Stimulated activated naive CD8-positive, alpha-beta T cell treated with anti-CD3 and anti-CD28 coated beads, Interleukin-15, Interleukin-2, amounts not matched to agents 100 ng/mL and 50 ng/mL, for 24 hours (primary cell): ENCODE measurements at regions not wholly inside any gene's neighbourhood (a gene's known extent, or its start where the extent isn't known, plus 50 kb on each side); places are given as distances from the start of the nearest gene placed in this dataset.

Source experiments
- H3K27ac Mint-ChIP-seq: one replicate; pipeline ENCODE4 v1.8.0; 2021; ENCODE audit warnings: mild to moderate bottlenecking, mixed read lengths
- H3K27me3 Mint-ChIP-seq: one replicate; pipeline ENCODE4 v1.8.0; 2021; ENCODE audit warnings: mixed read lengths
- H3K36me3 Mint-ChIP-seq: one replicate; pipeline ENCODE4 v1.8.0; 2021; ENCODE audit warnings: low read depth, mixed read lengths
- H3K4me1 Mint-ChIP-seq: one replicate; pipeline ENCODE4 v1.8.0; 2021; ENCODE audit warnings: low read depth, mixed read lengths
- H3K4me3 Mint-ChIP-seq: one replicate; pipeline ENCODE4 v1.8.0; 2021; ENCODE audit warnings: mild to moderate bottlenecking, mixed read lengths
- H3K9me3 Mint-ChIP-seq: one replicate; pipeline ENCODE4 v1.8.0; 2021; ENCODE audit warnings: mixed read lengths

DNA sequence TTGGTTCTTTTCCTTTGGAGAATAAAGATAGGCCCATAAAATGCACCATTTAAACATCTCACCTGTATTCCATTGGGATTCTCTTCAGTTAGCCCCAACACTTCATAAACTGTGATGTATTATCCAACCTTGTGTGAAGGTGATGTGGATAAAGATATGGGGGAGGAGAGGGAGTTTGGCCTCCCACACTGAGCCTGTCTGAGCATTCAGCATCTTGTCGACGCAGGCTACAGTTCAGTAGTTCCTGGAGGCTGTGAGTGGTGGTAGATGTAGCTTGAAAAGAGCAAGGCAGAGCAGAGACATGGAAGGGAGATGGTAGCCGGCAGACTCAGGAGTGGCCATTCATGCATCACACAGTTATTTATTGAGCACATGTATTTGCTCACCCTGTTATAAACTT is 292.4 kb upstream of the PITX2 start:
- Mint-ChIP-seq H3K36me3 (no peaks in the 10 kb centered on the region), H3K4me3 (no peak overlapping the region), H3K27ac (no peak overlapping the region), H3K27me3 (no peaks in the 10 kb centered on the region), H3K9me3 (peaks cover 5% of the 10 kb centered on the region), H3K4me1 (no peaks in the 10 kb centered on the region)

DNA sequence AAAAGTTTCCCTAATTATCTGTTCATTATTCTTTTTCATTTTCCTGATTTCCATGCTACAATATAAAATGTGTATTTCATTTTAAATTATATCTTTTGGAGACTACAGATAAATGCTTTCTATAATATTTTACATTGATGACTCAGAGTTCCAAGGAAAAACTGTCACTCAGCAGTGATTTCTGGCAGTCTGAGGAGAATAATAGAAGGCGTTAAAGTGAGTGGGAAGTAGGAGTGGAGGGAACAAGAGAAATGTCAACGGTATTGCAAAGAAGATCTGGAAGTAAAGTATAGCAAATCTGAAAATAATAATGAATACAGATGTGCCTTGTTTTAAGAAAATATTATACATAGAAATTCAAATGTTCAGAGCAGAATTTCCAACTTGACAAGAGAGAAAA is 293.6 kb upstream of the PITX2 start:
- Mint-ChIP-seq H3K4me1 (no peaks in the 10 kb centered on the region), H3K4me3 (no peak overlapping the region), H3K36me3 (no peaks in the 10 kb centered on the region), H3K27ac (no peak overlapping the region), H3K27me3 (no peaks in the 10 kb centered on the region), H3K9me3 (peaks cover 5% of the 10 kb centered on the region)

DNA sequence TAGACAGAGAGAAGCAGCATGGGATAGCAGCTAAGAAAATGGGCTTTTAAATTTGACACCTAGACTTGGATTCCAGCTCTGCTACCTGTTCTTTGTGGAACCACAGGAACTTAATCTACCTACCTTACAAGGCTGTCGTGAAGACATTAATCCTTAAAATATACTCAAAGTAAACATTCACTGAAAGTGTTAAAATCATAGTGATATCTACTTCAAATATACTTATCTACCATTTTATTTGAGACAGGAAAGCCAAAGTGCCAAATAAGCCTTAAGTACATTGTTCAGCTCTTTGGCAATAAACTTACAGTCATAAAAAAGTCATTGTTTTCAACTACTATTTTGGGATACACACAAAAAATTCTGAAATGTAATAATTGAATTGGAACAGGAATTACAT is 295.0 kb upstream of the PITX2 start:
- Mint-ChIP-seq H3K27me3 (no peaks in the 10 kb centered on the region), H3K4me3 (no peak overlapping the region), H3K36me3 (no peaks in the 10 kb centered on the region), H3K9me3 (peaks cover 5% of the 10 kb centered on the region), H3K4me1 (no peaks in the 10 kb centered on the region), H3K27ac (no peak overlapping the region)

DNA sequence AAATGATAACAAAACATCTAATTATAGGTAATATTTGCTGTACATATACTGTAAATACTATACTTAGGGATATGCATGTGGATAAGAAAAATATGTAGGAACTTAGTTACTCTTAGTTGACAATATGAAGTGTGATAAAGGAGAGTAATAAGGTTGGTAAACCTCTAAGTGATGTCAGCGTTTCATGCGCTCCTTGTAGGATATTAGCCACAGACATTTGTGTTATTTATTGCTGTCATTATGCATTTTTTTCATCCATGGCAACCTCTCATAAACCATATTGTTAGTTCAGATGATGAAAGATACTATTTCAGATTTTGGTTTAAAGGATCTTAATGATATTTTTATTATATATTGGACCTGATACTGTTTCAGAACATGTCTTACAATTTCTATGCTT is 298.1 kb upstream of the PITX2 start:
- H3K27ac Mint-ChIP-seq, result no peak overlapping the region
- H3K4me1 Mint-ChIP-seq, result no peaks in the 10 kb centered on the region
- H3K4me3 Mint-ChIP-seq, result no peak overlapping the region
- H3K27me3 Mint-ChIP-seq, result no peaks in the 10 kb centered on the region
- H3K36me3 Mint-ChIP-seq, result no peaks in the 10 kb centered on the region
- no peaks in the 10 kb centered on the region for H3K9me3 Mint-ChIP-seq

DNA sequence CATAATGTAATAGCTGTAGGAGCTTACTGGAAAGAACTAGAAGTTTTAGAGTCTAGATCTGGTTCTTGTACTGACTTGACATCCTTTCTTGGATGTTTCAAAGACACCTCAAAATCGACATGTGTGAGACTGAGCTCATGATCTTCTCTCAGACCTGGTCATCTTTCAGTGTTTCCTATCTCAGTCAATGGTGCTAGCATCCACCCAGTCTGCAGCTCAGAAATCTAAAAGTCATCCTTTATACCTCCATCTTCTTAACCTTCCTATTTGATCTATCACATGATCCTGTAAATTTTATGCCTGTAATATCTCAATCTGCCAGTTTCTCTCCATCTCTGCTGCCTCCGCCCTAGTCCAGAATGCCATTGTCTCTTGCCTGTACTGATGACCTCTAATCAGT is 301.9 kb upstream of the PITX2 start:
- Mint-ChIP-seq H3K4me3 (no peak overlapping the region), H3K4me1 (no peaks in the 10 kb centered on the region), H3K27me3 (no peaks in the 10 kb centered on the region), H3K36me3 (no peaks in the 10 kb centered on the region), H3K9me3 (no peaks in the 10 kb centered on the region), H3K27ac (no peak overlapping the region)

DNA sequence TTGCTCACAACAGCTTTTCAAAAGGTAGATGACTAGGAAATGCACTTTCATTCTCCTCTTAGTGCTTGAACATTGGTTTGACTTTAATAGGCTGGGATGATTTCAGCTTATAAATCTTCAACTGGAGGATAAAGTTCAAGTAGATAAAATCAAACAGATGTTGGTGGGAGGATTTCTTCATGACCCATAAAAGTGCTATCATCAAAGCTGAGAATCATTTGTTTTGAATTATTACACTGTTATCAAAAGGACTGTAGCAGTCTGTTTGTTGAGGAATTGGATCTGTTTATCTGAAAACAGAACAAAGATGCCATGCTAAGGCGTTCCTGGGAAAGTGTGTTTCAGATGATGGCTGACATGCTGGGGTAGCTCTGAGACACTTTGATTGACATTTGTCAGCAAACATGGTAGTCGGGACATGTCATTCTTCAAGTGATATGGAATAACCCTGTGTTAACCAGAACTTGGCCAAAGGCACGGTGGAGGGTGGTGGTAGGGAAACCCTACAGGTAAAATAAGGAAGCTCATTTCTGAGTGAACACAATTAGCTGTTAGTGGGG is 304.0 kb upstream of the PITX2 start:
- no peaks in the 10 kb centered on the region for H3K27me3 Mint-ChIP-seq
- no peak overlapping the region for H3K27ac Mint-ChIP-seq
- H3K4me1 Mint-ChIP-seq, result no peaks in the 10 kb centered on the region
- no peaks in the 10 kb centered on the region for H3K9me3 Mint-ChIP-seq
- no peaks in the 10 kb centered on the region for H3K36me3 Mint-ChIP-seq
- H3K4me3 Mint-ChIP-seq, result no peak overlapping the region

DNA sequence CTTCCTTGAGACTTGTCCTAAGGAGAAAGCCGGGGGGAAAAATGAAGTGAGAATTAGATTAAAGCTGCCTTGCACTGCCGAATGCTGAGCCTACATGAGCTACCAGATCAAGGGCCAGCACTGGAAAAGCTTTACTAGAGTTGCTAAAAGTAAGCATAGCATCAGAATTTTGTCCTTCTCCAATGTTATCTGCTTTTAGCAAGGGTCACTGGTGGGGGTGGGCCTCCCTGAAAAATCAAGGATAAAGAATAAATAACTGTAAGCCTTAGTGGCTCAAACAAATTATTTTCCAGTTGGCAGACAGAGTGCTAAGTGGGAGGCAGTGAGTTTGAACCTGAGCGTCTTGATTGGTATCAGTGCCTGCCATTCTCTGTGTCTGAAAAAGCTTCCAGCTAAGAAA is 310.5 kb upstream of the PITX2 start:
- no peak overlapping the region for H3K27ac Mint-ChIP-seq
- no peaks in the 10 kb centered on the region for H3K36me3 Mint-ChIP-seq
- no peaks in the 10 kb centered on the region for H3K4me1 Mint-ChIP-seq
- H3K4me3 Mint-ChIP-seq, result no peak overlapping the region
- no peaks in the 10 kb centered on the region for H3K9me3 Mint-ChIP-seq
- no peaks in the 10 kb centered on the region for H3K27me3 Mint-ChIP-seq

DNA sequence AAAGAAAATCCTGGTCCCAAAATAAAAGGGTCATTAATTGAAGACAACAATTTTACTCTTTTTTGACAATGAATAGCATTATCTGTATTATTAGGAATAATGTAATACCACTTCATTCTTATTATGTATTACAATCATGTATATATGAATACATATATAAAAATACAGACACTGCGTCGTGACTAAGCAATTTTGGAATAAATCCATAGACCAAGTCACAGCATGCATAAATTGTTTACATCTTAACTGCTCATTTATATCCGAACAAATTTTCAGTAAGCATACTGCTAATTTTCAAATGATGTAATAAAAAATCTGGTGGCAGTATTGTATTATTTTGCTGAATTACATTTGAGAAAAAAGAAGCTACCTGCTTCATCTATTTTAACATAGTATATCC is 321.6 kb upstream of the PITX2 start:
- Mint-ChIP-seq H3K27me3 (no peaks in the 10 kb centered on the region), H3K36me3 (no peaks in the 10 kb centered on the region), H3K4me1 (no peaks in the 10 kb centered on the region), H3K9me3 (peaks cover 3% of the 10 kb centered on the region), H3K4me3 (no peak overlapping the region), H3K27ac (no peak overlapping the region)

DNA sequence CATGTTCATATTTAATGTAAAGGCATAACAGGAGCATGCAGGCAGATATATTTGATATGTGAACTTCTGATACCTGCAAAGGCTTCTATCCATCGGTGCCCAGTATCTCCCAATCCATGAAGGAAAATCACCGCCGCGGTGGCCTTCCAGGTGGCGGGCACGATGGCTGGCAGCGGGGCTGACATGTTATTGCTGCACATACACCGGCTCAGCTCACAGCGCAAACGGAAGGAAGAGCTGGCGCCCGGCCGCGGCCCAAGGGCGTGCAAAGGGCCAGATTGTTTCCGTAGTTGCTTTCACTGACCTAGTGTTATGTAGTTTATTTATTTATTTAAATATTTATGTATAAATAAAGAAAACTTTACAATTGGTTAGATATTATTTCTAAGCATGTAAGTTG is 322.7 kb upstream of the PITX2 start:
- Mint-ChIP-seq H3K9me3 (peaks cover 3% of the 10 kb centered on the region), H3K4me3 (no peak overlapping the region), H3K27me3 (no peaks in the 10 kb centered on the region), H3K4me1 (no peaks in the 10 kb centered on the region), H3K27ac (no peak overlapping the region), H3K36me3 (no peaks in the 10 kb centered on the region)

DNA sequence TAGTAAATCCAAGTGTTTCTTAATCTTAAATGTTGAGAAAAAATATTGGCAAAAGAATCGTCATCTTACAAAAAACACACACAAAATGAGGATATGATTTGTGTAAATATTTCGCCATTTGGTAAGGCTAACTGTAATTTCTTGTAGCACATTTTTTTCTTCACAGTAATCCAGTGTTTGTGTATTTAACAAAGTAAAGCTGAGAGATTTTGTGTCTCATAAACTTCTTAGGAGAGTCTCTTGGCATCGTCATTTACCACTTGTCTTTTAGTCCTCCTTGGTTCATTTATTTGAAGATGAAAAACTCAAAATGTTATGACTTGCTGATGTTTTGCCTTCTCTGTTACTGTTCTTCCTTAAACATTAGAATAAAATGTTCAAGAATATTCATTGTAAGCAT is 326.7 kb upstream of the PITX2 start:
- no peaks in the 10 kb centered on the region for H3K9me3 Mint-ChIP-seq
- no peak overlapping the region for H3K27ac Mint-ChIP-seq
- H3K27me3 Mint-ChIP-seq, result no peaks in the 10 kb centered on the region
- no peak overlapping the region for H3K4me3 Mint-ChIP-seq
- H3K4me1 Mint-ChIP-seq, result no peaks in the 10 kb centered on the region
- no peaks in the 10 kb centered on the region for H3K36me3 Mint-ChIP-seq

DNA sequence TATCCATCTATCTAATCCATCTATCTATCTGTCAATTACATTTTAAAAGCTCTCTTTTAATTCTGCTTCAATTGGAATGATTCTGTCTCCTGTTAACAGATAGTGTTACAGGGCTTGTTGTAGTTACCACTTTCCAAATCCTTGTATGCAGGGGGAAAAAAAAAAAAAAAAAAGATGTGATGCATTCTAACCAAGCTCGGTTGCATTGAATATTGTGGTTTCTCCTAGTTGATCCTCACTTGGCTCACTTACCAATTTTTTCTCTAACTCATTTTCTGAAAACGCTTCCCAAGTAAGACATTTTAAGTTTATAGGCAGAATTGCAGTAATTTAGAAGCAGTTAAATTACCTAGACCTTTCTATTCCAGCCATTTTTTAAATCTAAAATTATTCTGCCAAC is 327.9 kb upstream of the PITX2 start:
- Mint-ChIP-seq H3K27ac (no peak overlapping the region), H3K4me3 (no peak overlapping the region), H3K36me3 (no peaks in the 10 kb centered on the region), H3K9me3 (no peaks in the 10 kb centered on the region), H3K27me3 (no peaks in the 10 kb centered on the region), H3K4me1 (no peaks in the 10 kb centered on the region)

DNA sequence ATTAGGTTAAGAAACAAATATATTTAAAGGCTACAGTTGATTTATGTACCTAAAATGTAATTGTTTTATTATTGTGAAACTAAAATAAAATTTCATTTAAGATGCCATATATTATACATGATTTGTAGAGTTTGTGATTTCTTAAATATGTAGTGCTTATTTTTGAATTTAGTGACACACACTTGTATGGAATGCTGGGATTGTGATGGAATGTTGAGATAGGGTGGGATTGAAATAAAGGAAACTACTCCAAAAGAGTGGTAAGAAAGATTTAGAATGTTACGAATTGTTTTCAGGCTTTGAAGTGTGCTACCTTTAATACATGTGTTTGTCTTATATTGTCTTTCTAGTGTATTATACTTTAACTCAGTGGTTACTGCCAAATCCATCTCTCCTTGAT is 330.3 kb upstream of the PITX2 start:
- no peak overlapping the region for H3K4me3 Mint-ChIP-seq
- no peaks in the 10 kb centered on the region for H3K9me3 Mint-ChIP-seq
- no peaks in the 10 kb centered on the region for H3K27me3 Mint-ChIP-seq
- H3K4me1 Mint-ChIP-seq, result no peaks in the 10 kb centered on the region
- H3K27ac Mint-ChIP-seq, result no peak overlapping the region
- H3K36me3 Mint-ChIP-seq, result no peaks in the 10 kb centered on the region

DNA sequence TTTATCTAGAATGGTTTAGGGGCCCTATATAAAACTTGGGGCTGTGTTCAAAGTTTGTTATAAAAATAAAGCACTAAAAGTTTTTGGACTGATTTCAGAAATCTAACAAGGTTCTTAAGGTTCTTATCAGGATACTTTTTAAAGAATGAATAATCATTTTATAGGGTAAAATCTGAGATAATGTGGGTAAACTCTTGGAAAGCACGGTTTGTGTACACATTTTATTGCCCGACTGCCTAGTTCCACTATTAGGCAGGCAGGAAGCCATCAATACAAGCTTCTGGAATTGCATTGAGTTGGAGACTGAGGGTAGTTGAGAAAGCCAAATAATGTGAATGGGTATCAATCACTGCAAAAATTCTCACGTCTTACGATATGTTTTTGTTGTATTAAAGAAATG is 331.0 kb upstream of the PITX2 start:
- Mint-ChIP-seq H3K9me3 (no peaks in the 10 kb centered on the region), H3K4me3 (no peak overlapping the region), H3K27me3 (no peaks in the 10 kb centered on the region), H3K27ac (no peak overlapping the region), H3K4me1 (no peaks in the 10 kb centered on the region), H3K36me3 (no peaks in the 10 kb centered on the region)

DNA sequence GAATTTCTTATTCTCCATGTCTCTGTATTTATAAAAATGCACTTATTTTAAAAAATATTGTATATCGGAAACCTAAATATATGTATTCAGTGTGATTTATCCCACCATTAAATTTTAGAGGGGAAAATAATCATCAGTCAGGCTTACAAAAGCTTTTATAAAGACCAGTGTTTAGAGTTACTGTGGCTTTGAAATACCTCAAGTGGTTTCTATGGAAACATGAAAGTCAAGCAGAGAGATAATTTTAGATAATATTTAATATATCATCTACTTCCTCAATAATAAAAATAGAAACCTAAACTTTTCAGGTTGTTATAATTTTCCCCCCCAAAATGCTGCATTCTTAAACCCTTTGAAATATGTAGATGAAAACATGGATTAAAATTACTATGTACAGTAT is 332.9 kb upstream of the PITX2 start:
- Mint-ChIP-seq H3K4me1 (no peaks in the 10 kb centered on the region), H3K9me3 (no peaks in the 10 kb centered on the region), H3K4me3 (no peak overlapping the region), H3K27ac (no peak overlapping the region), H3K27me3 (no peaks in the 10 kb centered on the region), H3K36me3 (no peaks in the 10 kb centered on the region)

DNA sequence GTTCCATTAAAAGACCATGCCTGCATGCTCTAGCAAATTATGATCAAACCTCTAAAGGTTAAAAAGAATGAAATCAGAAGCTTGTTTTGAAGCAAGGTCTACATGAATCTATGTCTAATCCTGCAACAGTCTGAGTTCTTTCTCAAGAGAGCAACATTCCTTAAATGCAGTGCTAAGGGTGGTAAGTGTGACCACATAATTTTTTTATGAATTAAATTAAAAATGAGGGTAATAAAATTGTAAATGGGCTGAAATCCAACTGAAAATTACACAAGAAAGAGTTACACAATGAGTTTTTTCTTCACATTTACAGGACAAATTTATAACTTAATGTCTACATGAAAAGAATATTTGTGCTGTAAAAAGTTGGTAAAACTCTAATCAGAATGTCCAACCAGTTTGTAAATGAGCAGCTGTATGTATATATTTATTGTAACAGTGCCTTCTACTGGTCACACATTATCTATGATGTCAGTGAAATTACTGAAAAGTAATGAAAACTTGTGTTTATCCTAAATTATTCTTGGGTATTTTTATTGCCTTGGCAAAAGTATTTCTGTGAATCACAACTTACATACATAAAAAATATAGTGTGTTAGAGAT is 336.3 kb upstream of the PITX2 start:
- no peaks in the 10 kb centered on the region for H3K27me3 Mint-ChIP-seq
- no peaks in the 10 kb centered on the region for H3K4me1 Mint-ChIP-seq
- H3K36me3 Mint-ChIP-seq, result no peaks in the 10 kb centered on the region
- no peak overlapping the region for H3K27ac Mint-ChIP-seq
- H3K9me3 Mint-ChIP-seq, result no peaks in the 10 kb centered on the region
- no peak overlapping the region for H3K4me3 Mint-ChIP-seq

DNA sequence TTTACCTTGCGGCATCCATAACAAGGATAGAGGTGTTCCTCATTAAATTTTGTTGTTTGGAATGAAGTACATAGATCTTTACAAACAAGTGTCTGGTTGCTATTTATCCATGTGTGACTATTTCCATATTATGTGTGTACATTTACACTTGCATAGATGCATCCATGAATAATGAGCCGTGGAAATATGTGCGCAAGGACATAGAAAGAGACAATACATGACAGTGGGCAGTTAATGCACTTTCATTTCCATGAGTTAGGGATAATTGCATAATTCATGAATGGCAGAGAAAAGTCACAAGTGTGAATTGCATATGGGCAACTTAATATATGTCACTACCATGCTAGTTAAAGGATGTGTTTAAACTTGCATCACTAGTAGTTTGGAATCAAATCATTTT is 338.2 kb upstream of the PITX2 start:
- Mint-ChIP-seq H3K27ac (no peak overlapping the region), H3K36me3 (no peaks in the 10 kb centered on the region), H3K9me3 (no peaks in the 10 kb centered on the region), H3K27me3 (no peaks in the 10 kb centered on the region), H3K4me3 (no peak overlapping the region), H3K4me1 (no peaks in the 10 kb centered on the region)
